ENCODE measurements at regions not wholly inside any gene's neighbourhood (a gene's known extent, or its start where the extent isn't known, plus 50 kb on each side); places are given as distances from the start of the nearest gene placed in this dataset.

GRCh38 chr10:125428054-125428453, 254.9 kb downstream of the TEX36 start (continued):
- TF ChIP-seq ZBTB11 (CRISPR knock-in tag; IDR thresholded peaks at IDR 0.05) (no peak), MTA3 (IDR thresholded peaks at IDR 0.05; ENCODE audit: borderline replicate concordance, low read length) (no peak), HSF1 (IDR thresholded peaks at IDR 0.05; ENCODE audit: low read depth, low read length) (no peak), NFYB (IDR thresholded peaks at IDR 0.05; ENCODE audit: insufficient read depth, low read depth, low read length) (no peak), POU2F2 (IDR thresholded peaks at IDR 0.05; ENCODE audit: borderline replicate concordance, low read depth, low read length) (no peak), HDAC2 (IDR thresholded peaks at IDR 0.05) (no peak), CHD1 (IDR thresholded peaks at IDR 0.05; ENCODE audit: low read depth, low read length) (no peak)
- TF ChIP-seq, protein P1, sequence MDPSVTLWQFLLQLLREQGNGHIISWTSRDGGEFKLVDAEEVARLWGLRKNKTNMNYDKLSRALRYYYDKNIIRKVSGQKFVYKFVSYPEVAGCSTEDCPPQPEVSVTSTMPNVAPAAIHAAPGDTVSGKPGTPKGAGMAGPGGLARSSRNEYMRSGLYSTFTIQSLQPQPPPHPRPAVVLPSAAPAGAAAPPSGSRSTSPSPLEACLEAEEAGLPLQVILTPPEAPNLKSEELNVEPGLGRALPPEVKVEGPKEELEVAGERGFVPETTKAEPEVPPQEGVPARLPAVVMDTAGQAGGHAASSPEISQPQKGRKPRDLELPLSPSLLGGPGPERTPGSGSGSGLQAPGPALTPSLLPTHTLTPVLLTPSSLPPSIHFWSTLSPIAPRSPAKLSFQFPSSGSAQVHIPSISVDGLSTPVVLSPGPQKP (IDR thresholded peaks at IDR 0.05; ENCODE audit: low read depth, low read length) = no peak
